IgD-negative memory B cell (primary cell): ENCODE measurements at regions not wholly inside any gene's neighbourhood (a gene's known extent, or its start where the extent isn't known, plus 50 kb on each side); places are given as distances from the start of the nearest gene placed in this dataset.
"Not testable (repeated sequence)": the region's sequence is repeated elsewhere in the genome, so short reads cannot be mapped to it uniquely, and the experiment has no call there.

Experiments used
- H3K27ac Mint-ChIP-seq, 3 donors: one replicate each; pipeline ENCODE4 v1.8.0; 2020 to 2022; ENCODE audit warnings: mild to moderate bottlenecking in 3 of 3, mixed read lengths in 3 of 3, moderate library complexity in 1 of 3
- H3K27me3 Mint-ChIP-seq: one replicate; pipeline ENCODE4 v1.8.0; 2021; ENCODE audit warnings: mixed read lengths
- H3K36me3 Mint-ChIP-seq: one replicate; pipeline ENCODE4 v1.8.0; 2020; ENCODE audit warnings: mild to moderate bottlenecking, mixed read lengths
- H3K4me1 Mint-ChIP-seq, 3 donors: one replicate each; pipeline ENCODE4 v1.8.0; 2020 to 2022; ENCODE audit warnings: mixed read lengths in 3 of 3, mild to moderate bottlenecking in 1 of 3
- H3K4me3 Mint-ChIP-seq, 4 donors: one replicate each; pipeline ENCODE4 v1.8.0; 2020 to 2022; ENCODE audit warnings: mild to moderate bottlenecking in 4 of 4, mixed read lengths in 4 of 4, moderate library complexity in 3 of 4
- H3K9me3 Mint-ChIP-seq, 3 donors: one replicate each; pipeline ENCODE4 v1.8.0; 2020 to 2021; ENCODE audit warnings: mixed read lengths in 3 of 3, mild to moderate bottlenecking in 1 of 3

DNA sequence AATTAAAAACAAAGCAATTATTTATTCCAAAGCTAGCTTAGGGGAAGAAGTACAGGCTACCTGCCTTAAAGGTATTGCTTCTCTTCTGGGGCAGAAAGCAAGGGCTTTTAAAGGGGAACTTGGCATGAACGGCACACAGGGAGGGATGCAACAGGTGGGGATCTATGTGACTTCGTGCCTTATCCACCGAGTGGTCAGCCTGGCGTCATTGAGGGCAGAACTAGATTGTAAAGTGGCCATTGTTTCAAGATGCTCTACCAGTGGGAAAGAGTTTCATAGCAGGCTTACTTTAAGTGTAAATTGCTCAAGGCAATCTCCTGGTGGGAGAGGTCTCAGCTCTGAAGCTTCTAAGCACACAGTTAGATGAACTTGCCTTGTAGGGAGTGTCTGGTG lies 360.4 kb downstream of the ATP23 start:
- H3K27me3 Mint-ChIP-seq = no peaks in the 10 kb centered on the region
- H3K36me3 Mint-ChIP-seq = peaks cover 2% of the 10 kb centered on the region
- no peak overlapping the region for H3K4me3 Mint-ChIP-seq
- peaks cover 2 to 4% (median 2%) of the 10 kb centered on the region in 3 donors for H3K9me3 Mint-ChIP-seq
- H3K4me1 Mint-ChIP-seq = no peaks in the 10 kb centered on the region
- H3K27ac Mint-ChIP-seq = peak overlapping the region in 1 of 3 donors; percentile 4

DNA sequence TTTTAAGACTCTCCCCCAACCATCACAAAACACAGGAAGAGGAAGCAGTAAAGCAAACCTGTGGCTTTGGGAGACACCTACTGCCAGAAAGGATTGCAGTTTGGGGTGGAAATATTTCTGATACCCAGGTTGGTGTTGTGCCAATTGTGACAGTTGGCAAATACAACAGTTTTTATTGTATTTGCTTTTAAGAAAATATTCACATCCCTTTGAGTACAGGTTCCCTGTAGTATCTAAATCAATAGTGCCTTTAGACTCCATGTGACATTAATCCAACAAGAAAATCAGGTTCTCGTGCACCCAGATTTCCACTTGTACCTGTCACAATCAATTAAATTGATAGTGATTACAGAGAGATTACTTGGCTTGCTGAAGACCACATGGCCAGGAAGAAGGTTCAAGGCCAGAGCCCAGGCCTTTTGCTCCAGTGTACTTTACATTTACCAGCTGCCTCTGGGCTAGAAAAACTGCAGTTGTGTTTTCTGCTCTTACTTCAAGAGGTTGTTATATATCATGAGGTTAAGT lies 361.2 kb downstream of the ATP23 start:
- Mint-ChIP-seq H3K27me3 (no peaks in the 10 kb centered on the region), H3K4me1 (no peaks in the 10 kb centered on the region)

DNA sequence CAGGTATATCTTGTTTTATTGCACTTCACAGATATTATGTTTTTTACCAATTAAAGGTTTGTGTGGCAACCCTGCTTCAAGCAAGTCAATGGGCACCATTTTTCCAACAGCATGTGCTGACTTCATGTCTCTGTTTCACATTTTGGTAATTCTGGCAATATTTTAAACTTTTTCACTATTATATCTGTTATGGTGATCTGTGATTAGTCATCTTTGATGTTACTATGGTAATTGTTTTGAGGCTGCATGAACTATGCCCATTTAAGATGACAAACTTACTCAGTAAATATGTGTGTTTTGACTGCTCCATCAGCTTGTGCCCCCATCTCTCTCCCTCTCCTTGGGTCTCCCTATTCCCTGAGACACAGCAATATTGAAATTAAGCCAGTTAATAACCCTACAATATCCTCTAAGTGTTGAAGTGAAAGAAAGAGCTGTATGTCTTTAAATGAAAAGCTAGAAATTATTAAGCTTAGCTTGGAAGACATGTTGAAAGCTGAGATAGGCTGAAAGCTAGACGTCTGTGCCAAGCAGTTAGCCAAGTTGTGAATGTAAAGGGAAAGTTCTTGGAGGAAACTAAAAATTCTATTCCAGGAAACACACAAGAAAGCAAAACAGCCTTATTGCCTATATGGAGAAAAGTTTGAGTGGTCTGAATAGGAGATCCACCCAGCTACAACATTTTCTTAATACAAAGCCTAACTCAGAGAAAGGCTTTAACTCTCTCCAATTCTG lies 365.1 kb downstream of the ATP23 start:
- no peak overlapping the region for H3K27ac Mint-ChIP-seq
- H3K9me3 Mint-ChIP-seq = peaks cover 3 to 9% (median 4%) of the 10 kb centered on the region in 3 donors
- H3K27me3 Mint-ChIP-seq = no peaks in the 10 kb centered on the region
- H3K4me1 Mint-ChIP-seq = no peaks in the 10 kb centered on the region
- H3K36me3 Mint-ChIP-seq = peaks cover 2% of the 10 kb centered on the region
- no peak overlapping the region for H3K4me3 Mint-ChIP-seq

More for the DNA sequence above, 361.2 kb downstream of the ATP23 start:
- peaks cover 2% of the 10 kb centered on the region for H3K36me3 Mint-ChIP-seq
- H3K4me3 Mint-ChIP-seq = no peak overlapping the region
- no peak overlapping the region for H3K27ac Mint-ChIP-seq
- H3K9me3 Mint-ChIP-seq = peaks cover 2 to 6% (median 2%) of the 10 kb centered on the region in 3 donors

DNA sequence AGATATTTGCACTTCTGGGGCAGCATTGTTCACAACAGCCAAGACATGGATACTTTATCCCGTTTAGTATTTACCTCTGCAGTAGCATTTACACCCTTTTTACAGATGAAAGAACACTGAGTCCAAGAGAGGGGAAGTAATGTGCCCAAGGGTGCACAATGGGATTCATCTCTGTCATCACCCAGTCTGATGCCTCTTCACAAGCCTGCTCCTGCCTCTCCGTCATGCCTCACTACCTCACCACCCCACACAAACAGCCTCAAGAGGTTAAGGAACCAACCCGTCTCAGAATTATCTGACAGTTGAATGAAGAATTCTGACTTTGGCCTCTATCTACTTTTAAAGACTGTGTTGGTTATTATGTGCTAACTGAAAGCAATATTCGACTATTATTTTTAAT lies 368.4 kb downstream of the ATP23 start:
- H3K4me3 Mint-ChIP-seq = no peak overlapping the region
- H3K36me3 Mint-ChIP-seq = peaks cover 2% of the 10 kb centered on the region
- no peaks in the 10 kb centered on the region for H3K4me1 Mint-ChIP-seq
- H3K27me3 Mint-ChIP-seq = no peaks in the 10 kb centered on the region
- peaks cover 4 to 9% (median 5%) of the 10 kb centered on the region in 3 donors for H3K9me3 Mint-ChIP-seq
- H3K27ac Mint-ChIP-seq = no peak overlapping the region

DNA sequence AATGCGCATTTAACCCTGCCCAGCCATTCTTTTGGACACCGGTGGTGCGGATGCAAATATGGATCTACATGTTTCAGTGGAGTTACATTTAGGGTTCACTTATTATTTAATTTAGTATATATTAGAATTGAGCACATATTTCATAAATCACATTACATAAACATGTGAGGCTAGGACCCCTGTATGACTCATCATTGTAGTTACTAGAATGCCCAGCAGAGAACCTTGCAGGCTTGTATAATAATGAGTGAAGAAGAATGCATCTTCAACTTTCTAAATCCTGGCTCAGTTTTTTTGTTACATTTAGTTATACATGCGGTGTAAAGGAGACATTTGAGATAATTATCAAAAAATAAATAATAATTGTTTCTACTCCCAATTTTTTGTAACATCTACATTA lies 369.0 kb downstream of the ATP23 start:
- H3K27me3 Mint-ChIP-seq = no peaks in the 10 kb centered on the region
- H3K27ac Mint-ChIP-seq = no peak overlapping the region
- H3K9me3 Mint-ChIP-seq = peaks cover 4 to 9% (median 4%) of the 10 kb centered on the region in 3 donors
- no peaks in the 10 kb centered on the region for H3K4me1 Mint-ChIP-seq
- peaks cover 2% of the 10 kb centered on the region for H3K36me3 Mint-ChIP-seq
- H3K4me3 Mint-ChIP-seq = no peak overlapping the region

DNA sequence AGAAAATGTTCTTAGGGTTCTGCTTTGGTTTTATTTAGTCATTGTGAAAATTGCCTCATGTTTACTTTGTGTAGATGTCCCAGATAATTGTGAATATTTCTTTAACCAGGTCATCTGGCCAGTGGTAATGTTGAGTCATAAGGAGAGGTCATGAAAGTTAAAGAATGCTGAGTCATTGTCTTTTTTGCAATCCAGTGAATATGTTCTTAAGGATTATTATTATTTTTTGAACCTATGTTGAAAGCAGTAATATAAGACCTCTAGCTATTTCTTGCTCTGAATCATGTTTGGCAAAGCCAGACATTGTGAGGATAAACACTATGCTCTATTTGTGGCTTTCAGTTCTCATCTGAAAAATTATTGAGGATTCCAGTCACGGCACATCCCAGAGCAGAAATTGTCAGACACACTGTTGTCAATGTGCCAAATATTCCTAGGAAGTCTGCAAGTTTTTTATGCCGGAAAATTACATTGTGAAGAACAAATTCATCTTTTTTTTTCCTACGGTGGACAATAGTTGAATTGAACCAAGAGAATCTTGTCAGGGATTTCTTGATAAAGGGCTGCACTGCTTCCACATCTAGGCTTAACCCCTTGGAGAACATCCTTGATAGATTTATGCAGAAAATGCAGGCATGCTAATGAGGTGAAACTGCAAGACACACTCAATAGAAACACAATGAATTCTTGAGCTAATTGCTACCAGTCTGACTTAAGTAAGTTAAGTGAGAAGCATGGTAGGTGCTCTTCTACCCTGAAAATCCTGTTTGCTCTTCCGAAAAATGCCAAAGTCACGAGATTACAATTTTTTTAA lies 369.6 kb downstream of the ATP23 start:
- Mint-ChIP-seq H3K36me3 (peaks cover 2% of the 10 kb centered on the region), H3K27ac (no peak overlapping the region), H3K27me3 (no peaks in the 10 kb centered on the region), H3K4me1 (no peaks in the 10 kb centered on the region), H3K4me3 (no peak overlapping the region), H3K9me3 (peaks cover 4 to 9% (median 4%) of the 10 kb centered on the region in 3 donors)

DNA sequence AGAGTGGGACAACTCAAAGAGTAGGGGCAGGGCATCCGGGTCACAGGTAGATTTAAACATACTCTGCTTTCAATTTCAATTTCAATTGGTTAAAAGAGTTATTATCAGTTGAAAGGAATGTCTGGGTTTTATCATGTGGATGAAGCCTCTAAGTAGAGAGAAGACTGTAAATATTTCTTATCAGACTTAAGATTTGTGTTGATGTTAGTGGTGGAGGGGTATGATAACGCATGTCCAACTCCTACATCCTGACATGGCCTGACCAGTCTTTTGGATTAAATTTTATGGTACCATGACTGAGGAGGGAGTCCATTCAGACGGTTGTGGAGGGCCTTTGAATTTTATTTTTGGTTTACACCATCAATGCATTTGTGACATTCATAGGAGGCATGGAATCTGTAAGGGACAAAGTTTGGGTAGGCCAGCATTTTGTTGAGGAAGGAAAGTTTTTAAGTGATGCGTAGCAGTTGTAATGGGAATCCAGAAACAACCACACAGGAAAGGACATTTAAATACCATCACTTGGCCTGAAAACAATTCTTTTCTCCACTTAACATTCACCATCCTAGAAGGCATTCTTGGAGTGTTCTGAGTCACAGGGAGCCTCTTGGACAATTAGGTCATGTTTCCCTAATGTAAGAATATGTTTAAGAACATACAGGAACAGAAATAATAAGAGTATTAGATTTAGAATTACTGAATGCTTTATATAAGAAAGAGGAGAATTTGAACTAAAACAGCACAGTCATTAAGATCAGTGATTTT lies 371.9 kb downstream of the ATP23 start:
- Mint-ChIP-seq H3K36me3 (no peaks in the 10 kb centered on the region), H3K4me1 (no peaks in the 10 kb centered on the region), H3K27me3 (no peaks in the 10 kb centered on the region), H3K9me3 (peaks cover 0 to 12% (median 4%) of the 10 kb centered on the region in 3 donors), H3K4me3 (no peak overlapping the region), H3K27ac (no peak overlapping the region)

DNA sequence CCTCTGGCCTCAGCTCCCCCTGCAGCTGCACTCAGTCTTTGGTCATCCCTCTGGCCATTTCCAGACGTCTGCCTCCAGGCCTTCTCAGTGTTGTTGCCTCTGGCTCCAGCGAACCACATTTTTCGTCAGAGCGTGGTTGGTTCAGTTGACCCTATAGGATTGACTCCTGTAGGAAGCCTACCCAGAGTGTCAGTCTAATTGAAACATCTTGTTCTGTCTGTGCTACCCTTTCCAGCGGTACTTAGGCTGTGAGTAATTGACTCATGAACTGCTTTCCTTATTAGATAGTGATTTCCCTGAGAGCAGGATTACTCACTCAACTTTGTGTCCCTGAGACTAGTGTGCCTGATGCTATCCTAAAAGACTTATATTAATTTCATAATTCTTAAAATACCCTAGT lies 373.2 kb downstream of the ATP23 start:
- peaks cover 7 to 15% (median 7%) of the 10 kb centered on the region in 3 donors for H3K9me3 Mint-ChIP-seq
- H3K36me3 Mint-ChIP-seq = no peaks in the 10 kb centered on the region
- no peak overlapping the region for H3K27ac Mint-ChIP-seq

DNA sequence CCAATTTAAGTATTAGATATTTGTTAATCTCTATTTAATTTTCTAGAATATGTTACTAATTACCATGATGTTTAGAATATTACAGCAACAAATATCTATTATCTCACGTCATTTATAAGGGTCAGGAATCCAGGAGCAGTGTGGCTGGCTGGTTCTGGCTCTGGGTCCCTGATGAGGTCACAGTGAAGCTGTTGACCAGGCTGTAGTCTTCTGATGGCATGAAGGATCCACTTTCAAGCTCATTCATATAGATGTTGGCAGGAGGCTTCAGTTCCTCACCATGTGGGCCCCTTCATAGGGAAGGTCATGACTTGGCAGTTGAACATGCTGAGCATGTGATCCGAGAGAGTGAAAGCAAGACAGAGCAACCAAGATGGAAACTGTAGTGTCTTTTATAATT lies 375.6 kb downstream of the ATP23 start:
- Mint-ChIP-seq H3K36me3 (no peaks in the 10 kb centered on the region), H3K27me3 (no peaks in the 10 kb centered on the region), H3K4me3 (no peak overlapping the region), H3K27ac (no peak overlapping the region), H3K9me3 (peaks cover 7 to 15% (median 7%) of the 10 kb centered on the region in 3 donors), H3K4me1 (no peaks in the 10 kb centered on the region)

More for the DNA sequence above, 373.2 kb downstream of the ATP23 start:
- no peaks in the 10 kb centered on the region for H3K27me3 Mint-ChIP-seq
- no peaks in the 10 kb centered on the region for H3K4me1 Mint-ChIP-seq
- no peak overlapping the region for H3K4me3 Mint-ChIP-seq

DNA sequence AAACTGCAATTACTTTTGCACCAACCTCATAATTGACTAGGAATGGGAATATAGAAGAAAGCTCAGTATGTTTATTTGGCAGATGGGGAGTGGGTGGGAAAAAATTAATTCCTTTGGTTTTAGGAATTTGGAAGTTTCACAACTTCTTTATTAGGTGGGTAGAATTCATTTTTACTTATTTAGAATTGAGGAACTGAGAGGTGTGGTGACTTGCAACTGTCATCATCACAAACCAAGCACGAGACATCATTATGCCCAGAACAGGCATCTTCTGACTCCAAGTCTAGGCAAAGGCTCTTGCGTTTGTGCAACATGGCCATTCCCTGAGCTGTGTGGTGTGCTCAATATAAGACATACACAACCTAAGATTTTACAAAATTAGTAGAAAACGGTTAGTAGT lies 380.0 kb downstream of the ATP23 start:
- Mint-ChIP-seq H3K27me3 (peaks cover 2% of the 10 kb centered on the region), H3K36me3 (no peaks in the 10 kb centered on the region), H3K4me1 (no peaks in the 10 kb centered on the region), H3K4me3 (no peak overlapping the region), H3K27ac (no peak overlapping the region), H3K9me3 (peaks cover 7 to 12% (median 7%) of the 10 kb centered on the region in 3 donors)

DNA sequence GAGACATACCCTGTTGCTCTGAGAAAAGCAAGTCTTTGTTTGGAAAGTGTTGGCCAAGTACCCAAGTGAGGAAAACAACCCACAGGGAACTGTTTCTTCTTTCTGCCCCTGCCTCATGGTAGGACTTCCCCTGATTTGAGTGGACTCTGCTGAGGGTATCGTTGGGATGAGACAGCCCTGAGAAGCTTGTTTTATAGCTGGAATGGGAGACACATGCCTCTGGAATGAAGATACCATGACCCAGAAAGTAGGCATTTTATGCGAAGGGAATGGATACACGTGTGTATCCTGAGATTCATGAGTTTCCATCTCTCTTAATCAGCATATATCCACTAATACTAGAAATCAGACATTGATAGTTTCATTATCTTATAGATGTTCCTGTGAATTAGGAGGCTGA lies 382.3 kb downstream of the ATP23 start:
- Mint-ChIP-seq H3K27ac (no peak overlapping the region), H3K27me3 (peaks cover 2% of the 10 kb centered on the region), H3K4me1 (no peaks in the 10 kb centered on the region), H3K9me3 (peaks cover 4 to 7% (median 4%) of the 10 kb centered on the region in 3 donors), H3K4me3 (no peak overlapping the region), H3K36me3 (no peaks in the 10 kb centered on the region)

DNA sequence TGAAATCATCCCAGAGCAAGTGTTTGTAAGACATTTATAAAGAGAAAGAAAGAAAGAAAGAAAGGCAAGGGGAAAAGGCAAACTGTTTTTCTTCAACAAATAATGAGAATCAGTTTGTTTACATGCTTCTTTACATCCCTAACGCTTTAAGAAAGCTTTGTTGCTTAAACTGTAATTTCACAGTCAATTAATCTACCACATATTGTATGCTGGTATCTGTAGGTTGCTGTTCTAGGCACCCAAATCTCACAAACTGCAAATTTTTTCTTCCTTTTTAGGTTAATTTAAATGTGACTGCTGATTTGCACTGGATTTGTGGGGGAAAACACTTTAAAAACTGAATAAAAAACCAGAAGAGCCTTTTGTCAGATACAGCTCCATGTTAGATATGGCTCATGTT lies 384.2 kb downstream of the ATP23 start:
- no peak overlapping the region for H3K4me3 Mint-ChIP-seq
- peaks cover 2% of the 10 kb centered on the region for H3K27me3 Mint-ChIP-seq
- no peaks in the 10 kb centered on the region for H3K4me1 Mint-ChIP-seq
- no peak overlapping the region for H3K27ac Mint-ChIP-seq
- H3K9me3 Mint-ChIP-seq = no peaks in the 10 kb centered on the region
- H3K36me3 Mint-ChIP-seq = no peaks in the 10 kb centered on the region

DNA sequence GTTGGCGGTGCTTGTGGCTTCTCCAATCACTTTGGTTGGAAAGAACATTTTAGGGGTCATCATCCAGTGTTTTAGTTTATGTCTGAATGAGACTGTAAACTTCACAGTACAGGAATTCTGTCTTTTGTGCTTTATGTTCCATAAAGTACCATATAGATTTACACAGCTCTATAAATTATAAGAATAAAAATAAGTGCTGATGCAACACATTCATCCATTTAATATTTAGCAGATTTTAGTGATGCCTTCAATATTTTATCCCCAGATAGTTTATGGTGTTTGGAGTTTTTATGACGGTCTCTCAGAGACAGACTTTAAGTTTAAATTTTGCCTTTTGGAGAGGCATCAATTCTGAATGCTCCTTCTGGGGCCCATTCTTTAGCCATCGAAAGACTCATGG lies 385.2 kb downstream of the ATP23 start:
- peaks cover 2% of the 10 kb centered on the region for H3K27me3 Mint-ChIP-seq
- no peaks in the 10 kb centered on the region for H3K4me1 Mint-ChIP-seq
- H3K27ac Mint-ChIP-seq = no peak overlapping the region
- H3K36me3 Mint-ChIP-seq = no peaks in the 10 kb centered on the region
- H3K4me3 Mint-ChIP-seq = no peak overlapping the region
- no peaks in the 10 kb centered on the region for H3K9me3 Mint-ChIP-seq

DNA sequence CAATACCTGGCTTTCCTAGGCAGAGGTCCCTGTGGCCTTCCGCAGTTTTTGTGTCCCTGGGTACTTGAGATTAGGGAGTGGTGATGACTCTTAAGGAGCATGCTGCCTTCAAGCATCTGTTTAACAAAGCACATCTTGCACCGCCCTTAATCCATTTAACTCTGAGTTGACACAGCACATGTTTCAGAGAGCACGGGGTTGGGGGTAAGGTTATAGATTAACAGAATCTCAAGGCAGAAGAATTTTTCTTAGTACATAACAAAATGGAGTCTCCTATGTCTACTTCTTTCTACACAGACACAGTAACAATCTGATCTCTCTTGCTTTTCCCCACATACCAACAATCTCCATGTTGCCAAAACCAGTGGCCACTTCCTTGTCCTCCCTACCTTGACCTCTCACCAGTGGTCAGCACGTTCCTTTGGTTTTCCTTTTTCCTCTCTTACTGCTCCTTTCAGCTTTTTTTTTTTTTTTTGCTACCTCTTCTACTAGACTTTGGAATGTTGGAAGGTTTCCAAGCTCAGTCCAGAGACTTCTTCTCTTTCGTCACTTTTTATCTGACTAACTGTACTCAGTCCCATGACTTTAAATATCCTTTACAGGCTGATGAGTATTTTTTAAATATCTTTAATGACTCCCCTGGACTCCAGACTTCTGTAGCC lies 395.3 kb downstream of the ATP23 start:
- H3K4me1 Mint-ChIP-seq, H3K9me3 Mint-ChIP-seq, H3K27me3 Mint-ChIP-seq, H3K27ac Mint-ChIP-seq, H3K36me3 Mint-ChIP-seq: not testable (repeated sequence)
- peak overlapping the region in 2 of 4 donors; percentile 6 to 54 for H3K4me3 Mint-ChIP-seq
